Inferior parietal cortex (tissue), 1 donor: ENCODE measurements at regions not wholly inside any gene's neighbourhood (a gene's known extent, or its start where the extent isn't known, plus 50 kb on each side); places are given as distances from the start of the nearest gene placed in this dataset.

Source experiments
- DNase-seq: peaks from one replicate; pipeline ENCODE4 v3.0.0-alpha.2; 2016; ENCODE audit errors: extremely low spot score

DNA sequence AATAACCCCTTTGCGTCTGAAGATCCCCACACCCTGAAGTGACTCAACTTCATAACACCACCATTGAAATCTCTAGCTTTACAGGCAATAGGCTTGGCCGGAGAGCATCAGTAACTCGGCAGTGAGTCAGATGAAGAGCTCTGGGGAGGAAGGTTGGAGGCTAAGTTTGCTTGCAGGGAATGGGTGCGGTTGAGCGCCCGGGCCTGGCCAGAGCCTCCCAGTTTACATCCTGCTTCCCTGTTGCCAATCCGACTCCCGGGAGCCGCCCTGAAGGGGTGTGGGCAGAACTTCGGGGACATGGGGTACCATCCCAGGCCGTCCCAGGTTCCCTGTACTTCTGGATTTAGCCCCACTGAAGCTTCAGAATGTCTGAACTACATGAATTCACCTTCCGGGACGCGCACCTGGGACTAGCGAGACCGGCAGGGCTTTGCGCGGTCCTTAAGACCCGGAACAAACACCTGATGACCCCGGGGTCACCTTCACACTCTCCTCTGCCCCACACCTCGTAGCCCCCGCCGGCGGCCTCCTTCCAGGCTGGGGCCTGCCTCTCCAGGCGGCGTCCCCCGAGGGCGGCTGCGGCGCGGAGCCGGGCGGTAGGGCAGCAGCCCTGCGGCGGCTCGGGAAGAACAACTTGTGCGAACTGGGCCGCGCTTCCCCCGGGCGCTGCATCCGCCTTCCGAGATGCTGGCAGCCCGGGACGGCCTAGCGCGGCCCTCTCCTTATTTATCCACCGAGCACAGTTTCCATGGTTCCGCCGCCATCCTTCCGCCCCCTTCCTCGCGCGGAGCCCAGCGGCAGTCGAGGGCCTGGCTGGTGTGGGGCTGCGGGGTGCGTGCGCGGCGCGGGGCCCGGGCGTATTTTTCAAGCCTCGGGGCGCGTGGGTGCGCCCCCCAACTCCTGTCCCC lies 56.6 kb upstream of the RREB1 start:
- no peak for DNase-seq

DNA sequence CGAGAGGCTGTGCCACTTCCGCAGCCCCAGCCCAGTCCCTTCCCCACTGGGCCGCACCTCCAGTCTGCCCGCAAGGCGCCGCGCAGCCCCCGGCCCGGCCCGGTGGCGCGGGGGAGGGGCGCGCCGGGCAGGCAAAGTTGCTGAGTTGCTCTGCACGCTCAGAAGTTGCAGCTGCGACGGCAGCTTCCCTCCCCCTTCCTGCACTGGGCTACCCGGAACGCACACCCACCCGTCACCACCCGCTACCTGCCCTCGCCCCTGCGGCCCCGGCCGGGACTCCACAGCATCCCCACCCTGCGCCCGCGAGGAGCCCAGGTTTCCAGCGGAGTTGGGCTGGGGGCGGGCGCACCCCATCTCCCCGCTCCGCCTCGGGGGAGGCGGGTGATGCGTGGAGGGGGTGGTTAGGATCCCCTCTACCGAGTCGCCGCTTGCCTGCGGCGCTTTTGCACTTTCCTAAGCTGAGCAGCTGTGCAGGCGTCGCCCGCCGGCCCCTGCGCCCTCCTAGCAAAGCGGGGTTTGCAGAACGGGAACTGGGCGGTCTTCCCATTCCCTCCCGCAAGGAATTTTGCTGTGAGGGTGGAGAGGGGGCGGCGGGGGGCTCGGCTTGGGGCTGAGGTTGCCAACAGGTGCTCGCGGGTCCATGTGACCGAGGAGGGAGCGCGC lies 55.9 kb upstream of the RREB1 start:
- DNase-seq: no peak

DNA sequence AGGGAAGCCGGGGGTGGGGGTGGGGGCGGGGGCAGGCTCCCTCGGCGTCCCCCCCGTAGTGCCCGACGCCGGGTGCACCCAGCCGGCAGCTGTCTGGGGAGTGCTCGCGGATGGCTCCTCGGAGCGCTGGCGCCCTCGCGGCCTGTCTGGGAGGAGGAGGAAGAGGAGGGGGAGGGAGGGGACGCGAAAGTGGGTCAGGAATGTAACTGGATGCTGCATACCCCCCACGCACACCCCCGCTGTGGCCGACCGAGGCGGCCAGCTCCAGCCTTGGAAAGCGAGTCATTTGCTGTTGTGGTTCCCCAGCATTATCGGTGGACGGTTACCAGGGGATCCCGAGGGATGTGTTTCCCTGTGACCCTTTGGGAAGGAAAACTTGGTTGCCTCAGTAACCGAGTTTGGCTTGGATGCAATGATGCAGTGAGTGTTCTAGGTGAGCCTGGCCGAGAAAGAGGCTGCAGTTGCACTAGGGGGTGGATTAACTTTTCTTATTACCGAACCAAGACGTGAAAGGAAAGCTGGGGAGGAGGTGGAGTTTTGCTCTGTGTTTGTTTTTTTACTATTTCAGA lies 55.2 kb upstream of the RREB1 start:
- DNase-seq: no peak

DNA sequence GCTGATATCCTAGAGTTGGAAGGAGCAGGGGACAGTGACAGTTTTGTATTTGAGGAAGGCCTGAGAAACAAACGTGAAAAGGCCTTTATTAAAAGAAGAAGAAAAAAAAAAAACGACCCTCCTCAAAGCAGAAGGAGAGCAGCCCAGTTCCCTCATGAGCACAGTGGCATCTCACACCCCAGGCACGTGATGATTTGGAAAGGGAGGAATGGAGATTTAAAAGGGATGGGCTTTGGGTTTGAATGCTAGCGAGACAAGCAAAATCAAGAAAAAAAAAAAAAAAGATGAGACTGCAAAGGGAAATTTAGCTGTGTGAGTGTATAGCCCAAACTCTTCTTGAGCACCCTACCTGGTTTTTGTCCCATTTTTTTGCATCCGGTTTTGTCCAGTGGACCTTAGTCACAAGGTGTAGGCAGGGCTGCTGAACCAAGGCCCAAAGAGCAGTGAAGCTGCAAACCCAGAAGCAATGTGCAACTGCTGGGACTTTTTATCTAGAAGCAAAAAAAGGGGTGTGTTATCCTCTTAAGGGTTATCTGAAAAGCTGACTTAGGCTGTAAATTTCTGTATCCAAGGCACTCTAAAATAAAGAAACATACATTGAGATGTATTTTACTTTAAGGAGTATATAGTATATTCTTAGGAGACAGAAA lies 54.5 kb upstream of the RREB1 start:
- DNase-seq: no peak
